SK-MEL-5 (cell line): ENCODE measurements at regions not wholly inside any gene's neighbourhood (a gene's known extent, or its start where the extent isn't known, plus 50 kb on each side); places are given as distances from the start of the nearest gene placed in this dataset.

Experiments used
- DNase-seq: peaks from one replicate; pipeline ENCODE4 v3.0.0-alpha.2; 2016; ENCODE audit warnings: low read depth, low spot score
- in situ Hi-C: cut with HindIII; loops from 2 replicates; pipeline ENCODE4 v1.10.0; 2016; ENCODE audit warnings: low sequenced_read_pairs, high pct_unique_total_duplicates, low pct_unique_long_range_greater_than_20kb

- no peak for DNase-seq
- in situ Hi-C loops = no loop called here
These were observed 107.7 kb upstream of the SPRED1 start for GRCh38 chr15:38144921-38145320.

- no peak for DNase-seq
- in situ Hi-C loops = no loop called here
These were observed 107.0 kb upstream of the SPRED1 start for GRCh38 chr15:38145651-38146111.

GRCh38 chr15:38147246-38147645, 105.4 kb upstream of the SPRED1 start:
- no peak for DNase-seq
- in situ Hi-C loops = no loop called here

- no peak for DNase-seq
These were observed 104.2 kb upstream of the SPRED1 start for GRCh38 chr15:38148471-38148870.

GRCh38 chr15:38149315-38149714, 103.3 kb upstream of the SPRED1 start:
- DNase-seq = no peak
- in situ Hi-C loops = no loop called here

More at GRCh38 chr15:38148471-38148870, 104.2 kb upstream of the SPRED1 start:
- in situ Hi-C loops = no loop called here

GRCh38 chr15:38150148-38150547, 102.5 kb upstream of the SPRED1 start:
- in situ Hi-C loops = no loop called here

GRCh38 chr15:38150794-38151193, 101.8 kb upstream of the SPRED1 start:
- no peak for DNase-seq
- in situ Hi-C loops = no loop called here

More at GRCh38 chr15:38150148-38150547, 102.5 kb upstream of the SPRED1 start:
- no peak for DNase-seq

GRCh38 chr15:38153781-38154180, 98.9 kb upstream of the SPRED1 start:
- no peak for DNase-seq
- in situ Hi-C loops = no loop called here

- DNase-seq = no peak
- in situ Hi-C loops = no loop called here
These were observed 98.4 kb upstream of the SPRED1 start for GRCh38 chr15:38154255-38154654.

- no peak for DNase-seq
- in situ Hi-C loops = no loop called here
These were observed 97.8 kb upstream of the SPRED1 start for GRCh38 chr15:38154837-38155236.

- in situ Hi-C loops = no loop called here
- DNase-seq = no peak
These were observed 89.0 kb upstream of the SPRED1 start for GRCh38 chr15:38163658-38164057.

GRCh38 chr15:38164061-38164460, 88.6 kb upstream of the SPRED1 start:
- in situ Hi-C loops = no loop called here
- no peak for DNase-seq

GRCh38 chr15:38164507-38164906, 88.1 kb upstream of the SPRED1 start:
- DNase-seq = no peak
- in situ Hi-C loops = no loop called here

- in situ Hi-C loops = no loop called here
- no peak for DNase-seq
These were observed 84.1 kb upstream of the SPRED1 start for GRCh38 chr15:38168467-38169070.

GRCh38 chr15:38171973-38172372, 80.7 kb upstream of the SPRED1 start:
- DNase-seq = no peak
- in situ Hi-C loops = no loop called here

GRCh38 chr15:38174691-38175090, 77.9 kb upstream of the SPRED1 start:
- in situ Hi-C loops = no loop called here
- no peak for DNase-seq

GRCh38 chr15:38176155-38176554, 76.5 kb upstream of the SPRED1 start:
- peak; percentile 43 for DNase-seq
- in situ Hi-C loops = no loop called here

GRCh38 chr15:38176691-38177090, 75.9 kb upstream of the SPRED1 start:
- in situ Hi-C loops = no loop called here
- DNase-seq = no peak

- DNase-seq = no peak
- in situ Hi-C loops = no loop called here
These were observed 69.7 kb upstream of the SPRED1 start for GRCh38 chr15:38182900-38183299.

GRCh38 chr15:38186507-38186906, 66.1 kb upstream of the SPRED1 start:
- DNase-seq = no peak
- in situ Hi-C loops = no loop called here
